ENCODE measurements at regions not wholly inside any gene's neighbourhood (a gene's known extent, or its start where the extent isn't known, plus 50 kb on each side); places are given as distances from the start of the nearest gene placed in this dataset.
"Not testable (repeated sequence)": the region's sequence is repeated elsewhere in the genome, so short reads cannot be mapped to it uniquely, and the experiment has no call there.

GRCh38 chr2:200193791-200194190 is 112.7 kb upstream of the SPATS2L start:
- FAIRE-seq (no peak), DNase-seq (ENCODE audit: extremely low spot score, insufficient read length, low read depth) (no peak)

- FAIRE-seq (no peak), DNase-seq (ENCODE audit: extremely low spot score, insufficient read length, low read depth) (no peak)
Observed at GRCh38 chr2:200194746-200195145, 111.7 kb upstream of the SPATS2L start.

GRCh38 chr2:200199005-200199404 is 107.5 kb upstream of the SPATS2L start:
- DNase-seq (ENCODE audit: extremely low spot score, insufficient read length, low read depth) (no peak), FAIRE-seq (no peak)

GRCh38 chr2:200199576-200200263 is 106.8 kb upstream of the SPATS2L start:
- DNase-seq (ENCODE audit: extremely low spot score, insufficient read length, low read depth) (no peak), FAIRE-seq (no peak)

GRCh38 chr2:200201839-200202238 is 104.7 kb upstream of the SPATS2L start:
- not testable (repeated sequence) for DNase-seq (ENCODE audit: extremely low spot score, insufficient read length, low read depth); FAIRE-seq

- DNase-seq (ENCODE audit: extremely low spot score, insufficient read length, low read depth) (no peak), FAIRE-seq (no peak)
Observed at GRCh38 chr2:200203381-200203827, 103.1 kb upstream of the SPATS2L start.

- DNase-seq (ENCODE audit: extremely low spot score, insufficient read length, low read depth): no peak
Observed at GRCh38 chr2:200208041-200208440, 98.5 kb upstream of the SPATS2L start.

GRCh38 chr2:200209030-200209429 is 97.5 kb upstream of the SPATS2L start:
- FAIRE-seq: no peak

More at GRCh38 chr2:200208041-200208440, 98.5 kb upstream of the SPATS2L start:
- FAIRE-seq: no peak

GRCh38 chr2:200211643-200212042 is 94.8 kb upstream of the SPATS2L start:
- DNase-seq (ENCODE audit: extremely low spot score, insufficient read length, low read depth) (no peak), FAIRE-seq (no peak)

More at GRCh38 chr2:200209030-200209429, 97.5 kb upstream of the SPATS2L start:
- DNase-seq (ENCODE audit: extremely low spot score, insufficient read length, low read depth): no peak

- FAIRE-seq (no peak), DNase-seq (ENCODE audit: extremely low spot score, insufficient read length, low read depth) (no peak)
Observed at GRCh38 chr2:200212862-200213425, 93.5 kb upstream of the SPATS2L start.

GRCh38 chr2:200216310-200216709 is 90.2 kb upstream of the SPATS2L start:
- DNase-seq (ENCODE audit: extremely low spot score, insufficient read length, low read depth): no peak
- FAIRE-seq: no peak

- DNase-seq (ENCODE audit: extremely low spot score, insufficient read length, low read depth) (no peak), FAIRE-seq (no peak)
Observed at GRCh38 chr2:200217320-200217719, 89.2 kb upstream of the SPATS2L start.

GRCh38 chr2:200218645-200219044 is 87.8 kb upstream of the SPATS2L start:
- DNase-seq (ENCODE audit: extremely low spot score, insufficient read length, low read depth) (no peak), FAIRE-seq (no peak)

- FAIRE-seq: no peak
Observed at GRCh38 chr2:200219309-200220113, 87.0 kb upstream of the SPATS2L start.

GRCh38 chr2:200220251-200220650 is 86.2 kb upstream of the SPATS2L start:
- no peak for FAIRE-seq

More at GRCh38 chr2:200219309-200220113, 87.0 kb upstream of the SPATS2L start:
- no peak for DNase-seq (ENCODE audit: extremely low spot score, insufficient read length, low read depth)

GRCh38 chr2:200221055-200221955 is 85.2 kb upstream of the SPATS2L start:
- DNase-seq (ENCODE audit: extremely low spot score, insufficient read length, low read depth): no peak
- no peak for FAIRE-seq

More at GRCh38 chr2:200220251-200220650, 86.2 kb upstream of the SPATS2L start:
- no peak for DNase-seq (ENCODE audit: extremely low spot score, insufficient read length, low read depth)

- DNase-seq (ENCODE audit: extremely low spot score, insufficient read length, low read depth) (no peak), FAIRE-seq (no peak)
Observed at GRCh38 chr2:200222791-200223190, 83.7 kb upstream of the SPATS2L start.

GRCh38 chr2:200223205-200223784 is 83.2 kb upstream of the SPATS2L start:
- no peak for FAIRE-seq
- no peak for DNase-seq (ENCODE audit: extremely low spot score, insufficient read length, low read depth)

- DNase-seq (ENCODE audit: extremely low spot score, insufficient read length, low read depth) (no peak), FAIRE-seq (no peak)
Observed at GRCh38 chr2:200225951-200226350, 80.5 kb upstream of the SPATS2L start.
